Loucy (cell line): ENCODE measurements at regions not wholly inside any gene's neighbourhood (a gene's known extent, or its start where the extent isn't known, plus 50 kb on each side); places are given as distances from the start of the nearest gene placed in this dataset.

Experiments
- H2AFZ ChIP-seq: fragments of 200-600 bp; sonication (generic); 2 replicates; pipeline ENCODE4 v1.6.0; 2016; ENCODE audit warnings: antibody characterized with exemption, mild to moderate bottlenecking, low read length, moderate library complexity
- H3F3A ChIP-seq: fragments of 200-600 bp; 2 replicates; pipeline ENCODE4 v1.6.0; 2016; ENCODE audit warnings: antibody characterized with exemption, low read depth, mild to moderate bottlenecking
- H3K27me3 ChIP-seq: fragments of 200-600 bp; sonication (generic); 2 replicates; pipeline ENCODE4 v1.6.1; 2014; ENCODE audit warnings: low read length, mild to moderate bottlenecking; ENCODE audit not compliant: insufficient read depth, poor library complexity, severe bottlenecking
- H3K36me3 ChIP-seq: fragments of 200-600 bp; sonication (generic); 2 replicates; pipeline ENCODE4 v1.6.1; 2016; ENCODE audit warnings: low read length; ENCODE audit not compliant: insufficient read depth
- H3K4me1 ChIP-seq: fragments of 200-600 bp; sonication (generic); 2 replicates; pipeline ENCODE4 v1.5.1; 2014; ENCODE audit warnings: low read length, mild to moderate bottlenecking; ENCODE audit not compliant: insufficient read depth, poor library complexity, severe bottlenecking
- H3K4me2 ChIP-seq: fragments of 200-600 bp; sonication (generic); 2 replicates; pipeline ENCODE4 v1.6.0; 2014; ENCODE audit warnings: antibody characterized with exemption, low read length, low read depth, mild to moderate bottlenecking; ENCODE audit not compliant: poor library complexity, severe bottlenecking
- H3K4me3 ChIP-seq: fragments of 200-600 bp; sonication (generic); 2 replicates; pipeline ENCODE4 v1.5.1; 2014; ENCODE audit warnings: low read length, mild to moderate bottlenecking, mixed read lengths; ENCODE audit not compliant: poor library complexity, severe bottlenecking
- H3K79me2 ChIP-seq: fragments of 200-600 bp; sonication (generic); 2 replicates; pipeline ENCODE4 v1.6.1; 2014; ENCODE audit warnings: low read length; ENCODE audit not compliant: insufficient read depth
- H3K9ac ChIP-seq: fragments of 200-600 bp; sonication (generic); 2 replicates; pipeline ENCODE4 v1.6.0; 2014; ENCODE audit warnings: mild to moderate bottlenecking, low read depth, low read length, moderate library complexity; ENCODE audit not compliant: poor library complexity, severe bottlenecking
- H3K9me2 ChIP-seq: fragments of 200-600 bp; sonication (generic); replicated peaks from 2 replicates; pipeline ENCODE4 v1.6.1; 2016; ENCODE audit warnings: low read depth, low read length, mixed read lengths
- H3K9me3 ChIP-seq: fragments of 200-600 bp; sonication (generic); 2 replicates; pipeline ENCODE4 v1.6.1; 2014; ENCODE audit warnings: mild to moderate bottlenecking, antibody characterized with exemption, low read length, low read depth; ENCODE audit not compliant: insufficient read depth
- H4K20me1 ChIP-seq: fragments of 200-600 bp; sonication (generic); 2 replicates; pipeline ENCODE4 v1.6.0; 2014; ENCODE audit warnings: antibody characterized with exemption, low read length, mild to moderate bottlenecking; ENCODE audit not compliant: insufficient read depth, poor library complexity, severe bottlenecking
- EZH2phosphoT487 ChIP-seq: fragments of 200-600 bp; IDR thresholded peaks from 2 replicates; pipeline ENCODE4 v1.6.1; 2018; ENCODE audit warnings: antibody characterized with exemption, mild to moderate bottlenecking, moderate library complexity, borderline replicate concordance
- TF ChIP-seq, protein P1 (sequence below): fragments of 200-600 bp; sonication (generic); conservative IDR thresholded peaks from 2 replicates; pipeline ENCODE4 v1.5.1; 2014; ENCODE audit warnings: mild to moderate bottlenecking, antibody characterized with exemption, low read length

GRCh38 chr16:64094992-64095634 is 1026.8 kb downstream of the CDH11 start:
- Histone ChIP-seq H3K4me1 (no peaks in the 10 kb centered on the region), H3F3A (no peaks in the 10 kb centered on the region), H3K4me3 (no peak overlapping the region), H2AFZ (no peak overlapping the region), H4K20me1 (no peaks in the 10 kb centered on the region), H3K9me2 (no peaks in the 10 kb centered on the region), H3K36me3 (no peaks in the 10 kb centered on the region), H3K9me3 (no peaks in the 10 kb centered on the region), H3K9ac (no peak overlapping the region), H3K4me2 (no peak overlapping the region), H3K27me3 (no peaks in the 10 kb centered on the region), H3K79me2 (no peaks in the 10 kb centered on the region)
- no peak for TF ChIP-seq EZH2phosphoT487
- TF ChIP-seq, protein P1, sequence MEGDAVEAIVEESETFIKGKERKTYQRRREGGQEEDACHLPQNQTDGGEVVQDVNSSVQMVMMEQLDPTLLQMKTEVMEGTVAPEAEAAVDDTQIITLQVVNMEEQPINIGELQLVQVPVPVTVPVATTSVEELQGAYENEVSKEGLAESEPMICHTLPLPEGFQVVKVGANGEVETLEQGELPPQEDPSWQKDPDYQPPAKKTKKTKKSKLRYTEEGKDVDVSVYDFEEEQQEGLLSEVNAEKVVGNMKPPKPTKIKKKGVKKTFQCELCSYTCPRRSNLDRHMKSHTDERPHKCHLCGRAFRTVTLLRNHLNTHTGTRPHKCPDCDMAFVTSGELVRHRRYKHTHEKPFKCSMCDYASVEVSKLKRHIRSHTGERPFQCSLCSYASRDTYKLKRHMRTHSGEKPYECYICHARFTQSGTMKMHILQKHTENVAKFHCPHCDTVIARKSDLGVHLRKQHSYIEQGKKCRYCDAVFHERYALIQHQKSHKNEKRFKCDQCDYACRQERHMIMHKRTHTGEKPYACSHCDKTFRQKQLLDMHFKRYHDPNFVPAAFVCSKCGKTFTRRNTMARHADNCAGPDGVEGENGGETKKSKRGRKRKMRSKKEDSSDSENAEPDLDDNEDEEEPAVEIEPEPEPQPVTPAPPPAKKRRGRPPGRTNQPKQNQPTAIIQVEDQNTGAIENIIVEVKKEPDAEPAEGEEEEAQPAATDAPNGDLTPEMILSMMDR: no peak

DNA sequence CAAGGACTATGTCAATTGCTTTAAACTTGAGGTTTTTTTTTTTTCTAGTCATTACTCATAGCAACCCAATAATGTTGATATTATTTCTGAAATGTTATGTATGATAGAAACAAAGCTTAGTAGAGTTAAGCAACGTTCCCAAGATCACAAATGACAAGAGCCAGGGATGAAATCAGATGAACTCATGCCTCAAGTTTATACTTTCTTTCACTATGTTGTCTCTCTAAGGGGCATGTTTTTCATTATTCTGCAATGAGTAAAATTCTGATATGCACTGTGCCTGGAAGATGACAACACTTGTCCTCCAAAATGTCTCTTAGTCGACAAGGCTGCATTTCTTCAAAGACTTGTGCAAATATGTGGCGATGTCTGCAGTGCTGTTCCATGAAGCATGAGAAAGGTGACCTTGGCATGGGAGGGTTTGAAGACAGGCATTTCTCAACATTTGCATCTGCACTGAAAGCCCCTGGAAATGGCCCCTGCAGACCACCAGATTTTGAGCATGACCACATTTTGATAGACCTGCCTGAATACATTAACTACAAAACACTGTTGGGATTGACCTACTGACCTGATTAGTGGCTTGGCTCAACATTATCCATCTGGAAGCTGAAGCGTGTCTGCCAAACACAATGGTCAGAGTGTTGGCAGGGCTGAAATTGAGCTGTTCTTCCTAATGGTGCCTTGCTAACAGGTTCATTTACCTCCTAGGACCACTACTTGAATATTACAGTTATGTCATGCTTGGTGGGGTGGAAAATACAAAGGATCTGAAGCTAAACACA is 1027.5 kb downstream of the CDH11 start:
- Histone ChIP-seq H3K9me3 (no peaks in the 10 kb centered on the region), H4K20me1 (no peaks in the 10 kb centered on the region), H3F3A (no peaks in the 10 kb centered on the region), H3K36me3 (no peaks in the 10 kb centered on the region), H3K4me1 (no peaks in the 10 kb centered on the region), H3K4me3 (no peak overlapping the region), H3K9ac (no peak overlapping the region), H3K79me2 (no peaks in the 10 kb centered on the region), H3K27me3 (no peaks in the 10 kb centered on the region), H3K9me2 (no peaks in the 10 kb centered on the region), H2AFZ (no peak overlapping the region), H3K4me2 (no peak overlapping the region)
- TF ChIP-seq, protein P1: no peak
- no peak for TF ChIP-seq EZH2phosphoT487

DNA sequence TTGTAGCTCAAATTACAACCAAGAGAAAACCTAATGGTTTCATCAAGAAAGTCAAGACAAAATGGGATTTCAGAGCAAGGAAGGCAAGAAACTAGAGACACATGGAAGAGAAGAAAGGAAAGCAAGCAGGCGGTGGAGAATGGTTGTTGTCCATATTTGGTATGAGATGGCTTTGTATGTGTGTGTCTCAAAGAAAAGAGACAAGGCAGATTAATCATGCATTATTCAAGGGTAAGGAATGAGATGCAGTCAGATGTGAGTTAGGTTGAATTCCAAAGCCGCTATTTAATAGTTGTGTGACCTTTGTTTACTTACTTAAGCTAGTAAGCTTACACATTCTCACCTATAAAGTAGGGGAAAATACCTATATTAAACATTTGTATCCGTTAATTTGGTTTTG is 1029.6 kb downstream of the CDH11 start:
- Histone ChIP-seq H3K4me1 (no peaks in the 10 kb centered on the region), H3K4me2 (no peak overlapping the region), H3K9ac (no peak overlapping the region), H3F3A (no peaks in the 10 kb centered on the region), H3K27me3 (no peaks in the 10 kb centered on the region), H3K9me3 (no peaks in the 10 kb centered on the region), H3K9me2 (no peaks in the 10 kb centered on the region), H3K36me3 (no peaks in the 10 kb centered on the region), H3K79me2 (no peaks in the 10 kb centered on the region), H4K20me1 (no peaks in the 10 kb centered on the region), H3K4me3 (no peak overlapping the region), H2AFZ (no peak overlapping the region)
- TF ChIP-seq EZH2phosphoT487: no peak
- TF ChIP-seq, protein P1: no peak
